GM06990 (cell line): ENCODE measurements at regions not wholly inside any gene's neighbourhood (a gene's known extent, or its start where the extent isn't known, plus 50 kb on each side); places are given as distances from the start of the nearest gene placed in this dataset.

ENCODE experiments used
- DNase-seq: peaks from one replicate; pipeline ENCODE4 v3.0.0-alpha.2; 2011; ENCODE audit not compliant: insufficient read length; ENCODE audit errors: extremely low read depth
- H3K27me3 ChIP-seq: replicated peaks from 2 replicates; pipeline ENCODE4 v1.6.0; 2011; ENCODE audit warnings: low read length; ENCODE audit not compliant: control insufficient read depth, insufficient read depth
- H3K36me3 ChIP-seq: 2 replicates; pipeline ENCODE4 v1.5.1; 2011; ENCODE audit warnings: low read length; ENCODE audit not compliant: control insufficient read depth, insufficient read depth
- H3K4me3 ChIP-seq: replicated peaks from 2 replicates; pipeline ENCODE4 v1.5.1; 2011; ENCODE audit warnings: low read depth, mild to moderate bottlenecking, control low read depth, low read length
- TF ChIP-seq, protein P1 (sequence below): IDR thresholded peaks from 2 replicates; pipeline ENCODE4 v1.5.1; 2011; ENCODE audit warnings: low read length, control low read depth, mild to moderate bottlenecking, inconsistent platforms; ENCODE audit not compliant: insufficient read depth, poor library complexity, severe bottlenecking

GRCh38 chr19:28502879-28503734 lies 709.8 kb downstream of the UQCRFS1 start:
- Histone ChIP-seq H3K4me3 (no peak overlapping the region), H3K36me3 (no peaks in the 10 kb centered on the region), H3K27me3 (no peaks in the 10 kb centered on the region)
- TF ChIP-seq, protein P1, sequence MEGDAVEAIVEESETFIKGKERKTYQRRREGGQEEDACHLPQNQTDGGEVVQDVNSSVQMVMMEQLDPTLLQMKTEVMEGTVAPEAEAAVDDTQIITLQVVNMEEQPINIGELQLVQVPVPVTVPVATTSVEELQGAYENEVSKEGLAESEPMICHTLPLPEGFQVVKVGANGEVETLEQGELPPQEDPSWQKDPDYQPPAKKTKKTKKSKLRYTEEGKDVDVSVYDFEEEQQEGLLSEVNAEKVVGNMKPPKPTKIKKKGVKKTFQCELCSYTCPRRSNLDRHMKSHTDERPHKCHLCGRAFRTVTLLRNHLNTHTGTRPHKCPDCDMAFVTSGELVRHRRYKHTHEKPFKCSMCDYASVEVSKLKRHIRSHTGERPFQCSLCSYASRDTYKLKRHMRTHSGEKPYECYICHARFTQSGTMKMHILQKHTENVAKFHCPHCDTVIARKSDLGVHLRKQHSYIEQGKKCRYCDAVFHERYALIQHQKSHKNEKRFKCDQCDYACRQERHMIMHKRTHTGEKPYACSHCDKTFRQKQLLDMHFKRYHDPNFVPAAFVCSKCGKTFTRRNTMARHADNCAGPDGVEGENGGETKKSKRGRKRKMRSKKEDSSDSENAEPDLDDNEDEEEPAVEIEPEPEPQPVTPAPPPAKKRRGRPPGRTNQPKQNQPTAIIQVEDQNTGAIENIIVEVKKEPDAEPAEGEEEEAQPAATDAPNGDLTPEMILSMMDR: no peak
- no peak for DNase-seq

DNA sequence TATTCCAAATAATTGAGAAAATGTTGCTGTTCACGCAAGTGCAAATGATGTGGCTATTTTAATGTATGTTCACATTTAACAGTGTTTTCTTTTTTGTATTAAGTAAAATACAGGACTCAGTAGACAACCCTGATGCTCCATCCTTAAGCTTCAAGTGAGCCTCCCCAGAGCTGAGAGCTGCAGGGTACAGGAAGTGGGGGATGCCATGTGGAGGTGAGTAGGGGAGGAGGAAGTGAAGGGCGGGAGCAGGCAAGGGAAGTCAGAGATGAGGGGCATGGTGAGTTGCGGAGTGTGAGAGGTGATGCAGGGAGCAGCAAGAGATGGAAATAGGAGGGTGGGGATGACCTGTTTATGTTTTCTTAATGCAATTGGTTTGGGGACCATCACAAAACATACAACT lies 711.0 kb downstream of the UQCRFS1 start:
- TF ChIP-seq, protein P1: no peak
- Histone ChIP-seq H3K27me3 (no peaks in the 10 kb centered on the region), H3K36me3 (no peaks in the 10 kb centered on the region), H3K4me3 (no peak overlapping the region)
- no peak for DNase-seq

DNA sequence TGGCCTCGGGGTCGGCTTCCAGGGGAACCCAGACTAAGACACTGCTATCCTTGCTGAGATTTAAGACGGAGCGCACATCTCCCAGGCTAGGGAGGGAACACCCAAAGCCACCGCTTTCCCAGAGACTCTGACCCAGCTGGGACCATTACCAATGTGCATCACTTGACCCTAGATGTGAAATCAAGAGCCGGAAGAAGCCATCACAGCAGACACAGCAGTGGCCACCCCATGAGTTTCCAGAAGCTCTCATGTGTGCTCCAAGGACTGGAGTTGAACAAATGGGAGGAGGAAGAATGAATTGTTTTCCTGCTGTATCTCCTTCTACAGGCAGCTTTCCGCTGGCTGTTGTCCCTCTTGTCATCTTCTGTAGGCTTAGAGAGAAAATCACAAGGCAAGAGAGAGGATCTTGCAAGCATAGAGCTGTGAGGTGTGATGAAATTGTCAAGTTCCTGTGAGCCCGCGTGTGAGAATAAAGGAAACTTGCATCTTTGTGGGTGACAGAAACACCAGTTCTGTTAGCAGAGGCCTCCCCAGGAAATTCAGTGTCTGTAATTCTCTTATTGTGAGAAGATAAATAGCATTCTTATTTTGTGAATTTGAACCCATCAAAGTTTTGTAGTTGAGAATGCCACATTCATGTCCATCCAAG lies 711.8 kb downstream of the UQCRFS1 start:
- H3K27me3 ChIP-seq: no peaks in the 10 kb centered on the region
- TF ChIP-seq, protein P1: no peak
- H3K36me3 ChIP-seq: no peaks in the 10 kb centered on the region
- DNase-seq: no peak
- no peak overlapping the region for H3K4me3 ChIP-seq

GRCh38 chr19:28500296-28500695 lies 712.7 kb downstream of the UQCRFS1 start:
- Histone ChIP-seq H3K4me3 (no peak overlapping the region), H3K27me3 (no peaks in the 10 kb centered on the region), H3K36me3 (no peaks in the 10 kb centered on the region)
- TF ChIP-seq, protein P1: no peak
- no peak for DNase-seq

- Histone ChIP-seq H3K27me3 (no peaks in the 10 kb centered on the region), H3K4me3 (no peak overlapping the region), H3K36me3 (no peaks in the 10 kb centered on the region)
- no peak for DNase-seq
- TF ChIP-seq, protein P1: no peak
Observed at GRCh38 chr19:28498404-28498976, 714.5 kb downstream of the UQCRFS1 start.
